Esophagus muscularis mucosa (tissue), 3 donors: ENCODE measurements at regions not wholly inside any gene's neighbourhood (a gene's known extent, or its start where the extent isn't known, plus 50 kb on each side); places are given as distances from the start of the nearest gene placed in this dataset.

Experiments used
- CTCF ChIP-seq, 3 experiments: fragments of 200-600 bp in 2 of 3; fragments of 450-650 bp in 1 of 3; sonication (generic) in 2 of 3; IDR thresholded peaks; one replicate each; pipeline ENCODE4 v1.5.1; 2017 to 2019; ENCODE audit warnings: antibody characterized with exemption in 3 of 3, mild to moderate bottlenecking in 2 of 3, moderate library complexity in 1 of 3
- POLR2AphosphoS5 ChIP-seq, 2 donors: sonication (generic); formaldehyde crosslinking; IDR thresholded peaks; one replicate each; pipeline ENCODE4 v1.6.1; 2017; ENCODE audit warnings: antibody characterized with exemption in 2 of 2

GRCh38 chr9:84216151-84216550 lies 124.4 kb downstream of the SLC28A3 start:
- TF ChIP-seq CTCF (IDR thresholded peaks at IDR 0.05) (no peak), POLR2AphosphoS5 (IDR thresholded peaks at IDR 0.05) (no peak)
